ENCODE measurements at regions not wholly inside any gene's neighbourhood (a gene's known extent, or its start where the extent isn't known, plus 50 kb on each side); places are given as distances from the start of the nearest gene placed in this dataset.
"Not testable (repeated sequence)": the region's sequence is repeated elsewhere in the genome, so short reads cannot be mapped to it uniquely, and the experiment has no call there.

- no peak overlapping the region for H3K4me3 ChIP-seq (ENCODE audit: control insufficient read depth, low read depth, low read length)
- no peak for TF ChIP-seq CTCF (IDR thresholded peaks at IDR 0.05; ENCODE audit: control insufficient read depth, insufficient read depth, low read depth, low read length, missing control alignments)
- DNase-seq (ENCODE audit: low read depth): no peak
Measured at GRCh38 chr7:91462316-91462715, 198.1 kb downstream of the FZD1 start.

GRCh38 chr7:91463330-91463729, 199.1 kb downstream of the FZD1 start:
- TF ChIP-seq CTCF (IDR thresholded peaks at IDR 0.05; ENCODE audit: control insufficient read depth, insufficient read depth, low read depth, low read length, missing control alignments): no peak
- DNase-seq (ENCODE audit: low read depth): no peak
- H3K4me3 ChIP-seq (ENCODE audit: control insufficient read depth, low read depth, low read length): no peak overlapping the region

GRCh38 chr7:91465595-91466061, 201.4 kb downstream of the FZD1 start:
- TF ChIP-seq CTCF (IDR thresholded peaks at IDR 0.05; ENCODE audit: control insufficient read depth, insufficient read depth, low read depth, low read length, missing control alignments): no peak
- no peak overlapping the region for H3K4me3 ChIP-seq (ENCODE audit: control insufficient read depth, low read depth, low read length)
- no peak for DNase-seq (ENCODE audit: low read depth)

GRCh38 chr7:91468256-91468655, 204.0 kb downstream of the FZD1 start:
- TF ChIP-seq CTCF (IDR thresholded peaks at IDR 0.05; ENCODE audit: control insufficient read depth, insufficient read depth, low read depth, low read length, missing control alignments): no peak
- H3K4me3 ChIP-seq (ENCODE audit: control insufficient read depth, low read depth, low read length): no peak overlapping the region
- DNase-seq (ENCODE audit: low read depth): no peak

GRCh38 chr7:91473619-91474018, 209.4 kb downstream of the FZD1 start:
- no peak for TF ChIP-seq CTCF (IDR thresholded peaks at IDR 0.05; ENCODE audit: control insufficient read depth, insufficient read depth, low read depth, low read length, missing control alignments)
- no peak for DNase-seq (ENCODE audit: low read depth)
- no peak overlapping the region for H3K4me3 ChIP-seq (ENCODE audit: control insufficient read depth, low read depth, low read length)

- no peak for TF ChIP-seq CTCF (IDR thresholded peaks at IDR 0.05; ENCODE audit: control insufficient read depth, insufficient read depth, low read depth, low read length, missing control alignments)
- H3K4me3 ChIP-seq (ENCODE audit: control insufficient read depth, low read depth, low read length): no peak overlapping the region
- DNase-seq (ENCODE audit: low read depth): no peak
Measured at GRCh38 chr7:91474074-91474473, 209.8 kb downstream of the FZD1 start.

GRCh38 chr7:91480470-91480869, 216.2 kb downstream of the FZD1 start:
- H3K4me3 ChIP-seq (ENCODE audit: control insufficient read depth, low read depth, low read length): not testable (repeated sequence)

More at GRCh38 chr7:91480470-91480869, 216.2 kb downstream of the FZD1 start:
- not testable (repeated sequence) for DNase-seq (ENCODE audit: low read depth)

Data from AG09309 (cell line).